OCI-LY3 (cell line): ENCODE measurements at regions not wholly inside any gene's neighbourhood (a gene's known extent, or its start where the extent isn't known, plus 50 kb on each side); places are given as distances from the start of the nearest gene placed in this dataset.
A peak's percentile ranks its signal among the peaks of the same experiment; 100 is the strongest.

ENCODE experiments used
- H2AFZ ChIP-seq: fragments of 200-600, 300-600 bp; shearing (Covaris generic); 2 replicates; pipeline ENCODE4 v1.6.0; 2014; ENCODE audit warnings: antibody characterized with exemption, low read depth, low read length
- H3K27ac ChIP-seq: fragments of 200-600, 300-600 bp; sonication (generic); 2 replicates; pipeline ENCODE4 v1.5.1; 2014; ENCODE audit warnings: mild to moderate bottlenecking, low read length, moderate library complexity, mixed read lengths
- H3K27me3 ChIP-seq: fragments of 200-600, 300-600 bp; sonication (generic); 2 replicates; pipeline ENCODE4 v1.6.1; 2014; ENCODE audit warnings: low read depth, low read length, mixed read lengths
- H3K36me3 ChIP-seq: fragments of 200-600, 300-600 bp; sonication (generic); replicated peaks from 2 replicates; pipeline ENCODE3; 2014; ENCODE audit warnings: low read depth, low read length, mixed read lengths
- H3K4me1 ChIP-seq: fragments of 300-600, 200-600 bp; sonication (generic); 2 replicates; pipeline ENCODE4 v1.6.1; 2014; ENCODE audit warnings: low read length, mixed read lengths
- H3K4me2 ChIP-seq: fragments of 200-600, 300-600 bp; sonication (generic); 2 replicates; pipeline ENCODE4 v1.6.1; 2014; ENCODE audit warnings: low read length, mixed read lengths
- H3K4me3 ChIP-seq: fragments of 300-600, 200-600 bp; sonication (generic); 2 replicates; pipeline ENCODE4 v1.5.1; 2014; ENCODE audit warnings: antibody characterized with exemption, mild to moderate bottlenecking, low read length, moderate library complexity
- H3K79me2 ChIP-seq: fragments of 300-600, 200-600 bp; shearing (Covaris generic); 2 replicates; pipeline ENCODE4 v1.6.1; 2014; ENCODE audit warnings: mild to moderate bottlenecking, low read length, mixed read lengths
- H3K9ac ChIP-seq: fragments of 300-600, 200-600 bp; shearing (Covaris generic); 2 replicates; pipeline ENCODE4 v1.6.0; 2014; ENCODE audit warnings: mild to moderate bottlenecking, low read length, moderate library complexity
- H3K9me3 ChIP-seq: fragments of 200-600, 300-600 bp; shearing (Covaris generic); 2 replicates; pipeline ENCODE4 v1.6.1; 2014; ENCODE audit warnings: low read length, mixed read lengths; ENCODE audit not compliant: insufficient read depth
- H4K20me1 ChIP-seq: fragments of 200-600, 300-600 bp; sonication (generic); 2 replicates; pipeline ENCODE4 v1.6.1; 2016; ENCODE audit warnings: low read length, mixed read lengths; ENCODE audit not compliant: insufficient read depth
- EZH2phosphoT487 ChIP-seq: fragments of 200-600 bp; shearing (Covaris generic); IDR thresholded peaks from 2 replicates; pipeline ENCODE4 v1.6.1; 2018; ENCODE audit warnings: antibody characterized with exemption, mixed run types, low read depth
- TF ChIP-seq, protein P1 (sequence below): fragments of 200-600, 300-600 bp; sonication (generic); IDR thresholded peaks from 2 replicates; pipeline ENCODE4 v1.5.1; 2014; ENCODE audit warnings: antibody characterized with exemption, low read length, low read depth

DNA sequence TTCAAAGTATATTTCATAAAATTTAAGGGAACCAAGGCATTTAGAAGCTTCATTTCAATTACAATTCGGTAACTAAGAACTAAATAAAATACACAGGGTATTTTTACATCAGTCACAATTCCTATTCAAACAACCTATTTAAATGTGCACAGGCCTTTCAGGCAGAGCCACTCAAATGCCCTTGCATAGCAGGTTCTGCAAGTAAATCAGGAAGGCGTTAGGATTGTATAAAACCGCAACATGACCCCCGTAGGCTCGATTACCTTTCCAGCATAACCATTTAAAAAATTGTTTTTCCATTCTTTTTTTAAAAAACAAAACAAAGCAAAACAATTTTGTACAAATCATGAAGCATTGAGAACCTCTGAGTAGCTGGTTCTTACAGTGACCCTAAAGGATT lies 289.9 kb upstream of the SP8 start:
- no peaks in the 10 kb centered on the region for H3K36me3 ChIP-seq
- H3K9me3 ChIP-seq: no peaks in the 10 kb centered on the region
- no peak overlapping the region for H3K4me2 ChIP-seq
- peaks cover 25% of the 10 kb centered on the region for H3K4me1 ChIP-seq
- TF ChIP-seq, protein P1, sequence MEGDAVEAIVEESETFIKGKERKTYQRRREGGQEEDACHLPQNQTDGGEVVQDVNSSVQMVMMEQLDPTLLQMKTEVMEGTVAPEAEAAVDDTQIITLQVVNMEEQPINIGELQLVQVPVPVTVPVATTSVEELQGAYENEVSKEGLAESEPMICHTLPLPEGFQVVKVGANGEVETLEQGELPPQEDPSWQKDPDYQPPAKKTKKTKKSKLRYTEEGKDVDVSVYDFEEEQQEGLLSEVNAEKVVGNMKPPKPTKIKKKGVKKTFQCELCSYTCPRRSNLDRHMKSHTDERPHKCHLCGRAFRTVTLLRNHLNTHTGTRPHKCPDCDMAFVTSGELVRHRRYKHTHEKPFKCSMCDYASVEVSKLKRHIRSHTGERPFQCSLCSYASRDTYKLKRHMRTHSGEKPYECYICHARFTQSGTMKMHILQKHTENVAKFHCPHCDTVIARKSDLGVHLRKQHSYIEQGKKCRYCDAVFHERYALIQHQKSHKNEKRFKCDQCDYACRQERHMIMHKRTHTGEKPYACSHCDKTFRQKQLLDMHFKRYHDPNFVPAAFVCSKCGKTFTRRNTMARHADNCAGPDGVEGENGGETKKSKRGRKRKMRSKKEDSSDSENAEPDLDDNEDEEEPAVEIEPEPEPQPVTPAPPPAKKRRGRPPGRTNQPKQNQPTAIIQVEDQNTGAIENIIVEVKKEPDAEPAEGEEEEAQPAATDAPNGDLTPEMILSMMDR: no peak
- TF ChIP-seq EZH2phosphoT487: no peak
- H2AFZ ChIP-seq: no peak overlapping the region
- no peaks in the 10 kb centered on the region for H3K79me2 ChIP-seq
- H3K27me3 ChIP-seq: no peaks in the 10 kb centered on the region
- H3K27ac ChIP-seq: no peak overlapping the region
- no peak overlapping the region for H3K4me3 ChIP-seq
- H3K9ac ChIP-seq: no peak overlapping the region
- H4K20me1 ChIP-seq: no peaks in the 10 kb centered on the region

DNA sequence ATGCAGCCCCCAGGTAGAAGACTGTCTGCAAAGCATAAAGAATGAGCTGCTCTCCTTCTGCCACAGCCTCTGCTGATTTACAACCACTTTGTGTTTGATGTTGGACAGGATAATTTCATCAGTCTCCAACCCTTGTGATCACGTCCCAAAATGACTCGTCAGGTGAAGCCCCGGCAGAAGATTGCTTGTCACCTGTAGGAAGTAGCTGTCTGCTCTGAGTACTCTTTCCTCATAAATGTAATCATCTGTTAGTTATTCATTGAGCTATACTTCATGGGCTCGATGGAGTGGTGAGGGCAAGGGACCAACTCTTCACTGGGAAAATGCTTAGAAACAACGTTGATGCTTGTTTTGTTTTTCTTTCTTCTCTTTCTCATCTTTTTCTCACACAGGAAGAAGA lies 290.9 kb upstream of the SP8 start:
- no peak overlapping the region for H2AFZ ChIP-seq
- peak overlapping the region; percentile 43 for H3K27ac ChIP-seq
- peak overlapping the region; percentile 14 for H3K4me3 ChIP-seq
- peaks cover 17% of the 10 kb centered on the region for H3K4me1 ChIP-seq
- no peaks in the 10 kb centered on the region for H4K20me1 ChIP-seq
- H3K36me3 ChIP-seq: no peaks in the 10 kb centered on the region
- H3K27me3 ChIP-seq: no peaks in the 10 kb centered on the region
- peak overlapping the region; percentile 33 for H3K4me2 ChIP-seq
- no peaks in the 10 kb centered on the region for H3K9me3 ChIP-seq
- TF ChIP-seq, protein P1: no peak
- TF ChIP-seq EZH2phosphoT487: no peak
- no peaks in the 10 kb centered on the region for H3K79me2 ChIP-seq
- no peak overlapping the region for H3K9ac ChIP-seq

DNA sequence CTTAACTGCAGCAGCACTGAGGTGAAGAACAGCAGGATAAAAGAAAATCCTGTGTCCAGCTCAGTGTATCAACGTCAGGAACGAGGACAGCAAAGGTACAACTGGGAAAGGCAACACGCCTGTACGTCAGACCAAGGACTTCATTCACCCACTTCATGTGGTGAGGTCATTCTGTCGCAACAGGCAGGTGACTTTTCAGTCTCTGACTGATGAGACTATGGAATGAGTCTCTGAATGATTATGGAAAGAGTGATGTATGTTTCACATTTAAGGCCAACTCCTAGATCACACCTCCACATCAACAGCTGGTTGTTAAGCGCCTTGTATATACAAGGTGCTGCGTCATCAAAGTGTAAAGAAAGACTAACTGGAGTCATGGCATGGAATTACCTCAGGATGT lies 297.6 kb upstream of the SP8 start:
- H3K4me2 ChIP-seq: no peak overlapping the region
- no peaks in the 10 kb centered on the region for H3K36me3 ChIP-seq
- H3K27me3 ChIP-seq: no peaks in the 10 kb centered on the region
- no peak overlapping the region for H3K27ac ChIP-seq
- H3K79me2 ChIP-seq: no peaks in the 10 kb centered on the region
- H3K9ac ChIP-seq: no peak overlapping the region
- H3K9me3 ChIP-seq: no peaks in the 10 kb centered on the region
- TF ChIP-seq EZH2phosphoT487: no peak
- H3K4me3 ChIP-seq: no peak overlapping the region
- no peak overlapping the region for H2AFZ ChIP-seq
- H3K4me1 ChIP-seq: no peaks in the 10 kb centered on the region
- no peaks in the 10 kb centered on the region for H4K20me1 ChIP-seq

DNA sequence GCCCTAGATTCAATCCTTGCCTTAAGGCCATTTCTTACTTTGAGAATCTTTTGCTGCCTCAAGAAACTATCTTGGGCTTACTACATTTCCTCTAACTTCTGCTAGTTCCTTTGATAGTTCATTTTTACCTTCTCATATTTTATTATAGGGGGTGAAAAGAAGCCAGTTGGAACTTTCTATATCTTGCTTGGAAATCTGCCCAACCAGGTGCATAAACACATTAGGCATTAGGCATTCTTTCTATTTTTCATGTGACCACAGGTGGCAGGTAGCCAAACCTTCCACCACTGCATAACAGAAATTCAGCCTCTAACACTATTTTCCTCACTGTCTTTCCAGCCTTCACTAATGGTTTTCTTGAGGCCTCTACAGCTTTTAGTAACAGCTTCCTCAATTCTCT lies 300.0 kb upstream of the SP8 start:
- Histone ChIP-seq H3K4me1 (no peaks in the 10 kb centered on the region), H2AFZ (no peak overlapping the region), H4K20me1 (no peaks in the 10 kb centered on the region), H3K36me3 (no peaks in the 10 kb centered on the region), H3K4me2 (no peak overlapping the region), H3K79me2 (no peaks in the 10 kb centered on the region), H3K9ac (no peak overlapping the region), H3K27ac (no peak overlapping the region), H3K9me3 (no peaks in the 10 kb centered on the region), H3K27me3 (no peaks in the 10 kb centered on the region), H3K4me3 (no peak overlapping the region)
- TF ChIP-seq EZH2phosphoT487: no peak
- TF ChIP-seq, protein P1: no peak

DNA sequence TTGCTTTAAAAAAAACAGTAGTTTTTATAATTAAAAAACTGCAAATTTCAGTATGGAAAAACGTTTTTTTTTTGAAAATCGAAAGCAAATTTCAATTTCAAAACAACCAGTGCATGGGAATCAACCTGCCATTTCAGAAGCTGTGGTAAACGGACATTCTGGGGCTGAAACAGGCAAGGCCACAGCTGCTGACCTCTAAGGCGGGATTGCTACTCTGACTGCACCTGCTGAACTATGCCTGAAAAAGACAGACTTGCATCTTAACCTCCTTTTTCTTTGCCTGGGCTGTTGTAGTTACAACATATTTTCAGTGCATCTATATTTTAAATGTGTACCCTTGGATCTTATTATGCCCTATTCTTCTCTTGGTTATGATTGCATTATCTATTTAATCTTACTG lies 303.0 kb upstream of the SP8 start:
- Histone ChIP-seq H3K27ac (no peak overlapping the region), H3K27me3 (no peaks in the 10 kb centered on the region), H3K36me3 (no peaks in the 10 kb centered on the region), H2AFZ (no peak overlapping the region), H3K9me3 (no peaks in the 10 kb centered on the region), H3K4me1 (peaks cover 13% of the 10 kb centered on the region), H4K20me1 (no peaks in the 10 kb centered on the region), H3K9ac (no peak overlapping the region), H3K4me2 (no peak overlapping the region), H3K4me3 (no peak overlapping the region), H3K79me2 (no peaks in the 10 kb centered on the region)
- no peak for TF ChIP-seq EZH2phosphoT487
- TF ChIP-seq, protein P1: no peak
